ENCODE measurements at regions not wholly inside any gene's neighbourhood (a gene's known extent, or its start where the extent isn't known, plus 50 kb on each side); places are given as distances from the start of the nearest gene placed in this dataset.

- POLR2A ChIA-PET, result no interaction called here
- WGBS (ENCODE audit: insufficient coverage, low coverage, missing lambda C conversion rate), result 0% methylated on average over 10 of the region's 10 CpGs
- DNase-seq (ENCODE audit: extremely low read depth in 1 of 4, low spot score in 3 of 4) (no peak), ATAC-seq (no peak), FAIRE-seq (no peak)
- Histone ChIP-seq H3K4me3 (no peak overlapping the region), H3K27me3 (ENCODE audit: control insufficient read depth in 2 of 2, insufficient read depth in 2 of 2, low read length in 2 of 2) (0 out of 5 replicates have a peak, but pooled peaks cover 0 to 2% of the 10 kb centered on the region in 2 experiments), H4K20me1 (replicated peaks; ENCODE audit: control insufficient read depth, insufficient read depth, low read length) (no peaks in the 10 kb centered on the region), H3K27ac (ENCODE audit: extremely low read depth, low read depth, low read length) (no peak overlapping the region), H3K4me1 (replicated peaks in 1 of 2; ENCODE audit: control insufficient read depth in 2 of 2, insufficient read depth in 2 of 2, low read length in 2 of 2) (no peaks in the 10 kb centered on the region), H3K79me2 (ENCODE audit: control insufficient read depth, insufficient read depth, low read length) (no peaks in the 10 kb centered on the region), H3K9me1 (ENCODE audit: control insufficient read depth, insufficient read depth, low read length) (peaks cover 5% of the 10 kb centered on the region), H3K9me3 (replicated peaks; ENCODE audit: control insufficient read depth, insufficient read depth, low read depth, low read length) (no peaks in the 10 kb centered on the region), H3K36me3 (ENCODE audit: control insufficient read depth, insufficient read depth, low read length) (no peaks in the 10 kb centered on the region), H3K9ac (ENCODE audit: insufficient read depth in 1 of 2, low read depth in 2 of 2, low read length in 2 of 2) (no peak overlapping the region), H2AFZ (ENCODE audit: low read depth, low read length) (no peak overlapping the region), H3K4me2 (ENCODE audit: insufficient read depth, low read length) (no peak overlapping the region)
- in situ Hi-C loops (cut with MboI), result no loop called here
- CTCF ChIA-PET (ENCODE audit: low intra/inter-chr PET ratio), result no interaction called here
- no TSS peak for BruUV-seq (replicated peaks)
- intact Hi-C loops (cut with micrococcal nuclease), result no loop called here
- TF ChIP-seq GTF2F1 (IDR thresholded peaks at IDR 0.05; ENCODE audit: low read depth, low read length) (no peak), CBX1 (IDR thresholded peaks at IDR 0.05; ENCODE audit: low read depth) (no peak), ESRRB (CRISPR knock-in tag; IDR thresholded peaks at IDR 0.05; ENCODE audit: borderline replicate concordance) (no peak), CTBP1 (IDR thresholded peaks at IDR 0.05; ENCODE audit: borderline replicate concordance) (no peak), CBX3 (IDR thresholded peaks at IDR 0.05; ENCODE audit: borderline replicate concordance in 1 of 2, low read length in 2 of 2) (no peak), ARID1B (IDR thresholded peaks at IDR 0.05) (no peak), ZNF766 (CRISPR knock-in tag; conservative IDR thresholded peaks at IDR 0.05) (no peak), ELF1 (tag; IDR thresholded peaks at IDR 0.05) (no peak), NCOA2 (IDR thresholded peaks at IDR 0.05; ENCODE audit: partially characterized antibody in 2 of 2) (no peak), RBM17 (IDR thresholded peaks at IDR 0.05; ENCODE audit: borderline replicate concordance, low read depth, low read length) (no peak), ZEB2 (IDR thresholded peaks at IDR 0.05) (no peak), GMEB1 (CRISPR knock-in tag; IDR thresholded peaks at IDR 0.05) (no peak), NFIX (CRISPR knock-in tag; IDR thresholded peaks at IDR 0.05; ENCODE audit: low read depth) (no peak)
These were observed 245.7 kb upstream of the IRX1 start for GRCh38 chr5:3349704-3350565.
